HG02870 (cell line): ENCODE measurements at regions not wholly inside any gene's neighbourhood (a gene's known extent, or its start where the extent isn't known, plus 50 kb on each side); places are given as distances from the start of the nearest gene placed in this dataset.
"Not testable (repeated sequence)": the region's sequence is repeated elsewhere in the genome, so short reads cannot be mapped to it uniquely, and the experiment has no call there.

Experiments
- ATAC-seq: cut with Tn5 transposase; IDR thresholded peaks from one replicate; pipeline ENCODE4 v1.9.1; 2021; ENCODE audit warnings: mild to moderate bottlenecking, moderate library complexity; ENCODE audit not compliant: unreplicated experiment

GRCh38 chr1:55896210-55896609 lies 681.0 kb upstream of the USP24 start:
- ATAC-seq, result no peak

DNA sequence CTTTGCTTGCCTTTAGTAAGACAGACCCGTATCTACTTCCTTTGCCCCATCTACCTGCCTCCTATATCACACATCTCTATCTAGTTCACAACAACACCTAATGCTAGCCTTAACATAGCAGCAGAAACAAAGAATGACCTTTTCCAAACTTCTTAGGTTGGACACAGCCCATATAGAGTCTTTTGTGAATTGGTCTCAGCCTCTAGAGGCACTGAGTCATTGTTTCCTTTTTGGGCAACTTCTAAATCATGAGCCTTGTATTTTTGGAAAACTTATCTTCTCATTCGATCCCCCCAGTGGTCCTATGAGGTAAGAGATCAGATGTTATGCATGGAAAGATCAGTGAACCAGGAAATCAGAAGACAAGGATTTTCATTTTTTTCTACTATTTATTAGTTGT lies 679.4 kb upstream of the USP24 start:
- no peak for ATAC-seq

DNA sequence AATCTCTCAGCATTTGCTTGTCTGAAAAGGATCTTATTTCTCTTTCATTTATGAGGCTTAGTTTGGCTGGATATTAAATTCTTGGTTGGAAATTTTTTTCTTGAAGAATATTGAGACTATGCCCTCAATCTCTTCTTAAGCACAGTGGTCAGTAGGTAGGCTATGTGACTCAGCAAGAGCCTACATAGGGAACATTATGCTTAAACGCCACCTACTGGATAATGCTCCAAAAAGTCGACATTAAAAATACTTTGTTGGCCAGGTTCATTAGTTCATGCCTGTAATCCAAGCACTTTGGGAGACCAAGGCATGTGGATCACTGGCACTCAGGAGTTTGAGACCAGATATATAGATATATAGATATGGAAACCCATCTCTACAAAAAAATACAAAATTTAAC lies 678.0 kb upstream of the USP24 start:
- no peak for ATAC-seq

GRCh38 chr1:55888685-55889317 lies 673.6 kb upstream of the USP24 start:
- no peak for ATAC-seq

GRCh38 chr1:55886856-55887712 lies 671.9 kb upstream of the USP24 start:
- ATAC-seq, result no peak

DNA sequence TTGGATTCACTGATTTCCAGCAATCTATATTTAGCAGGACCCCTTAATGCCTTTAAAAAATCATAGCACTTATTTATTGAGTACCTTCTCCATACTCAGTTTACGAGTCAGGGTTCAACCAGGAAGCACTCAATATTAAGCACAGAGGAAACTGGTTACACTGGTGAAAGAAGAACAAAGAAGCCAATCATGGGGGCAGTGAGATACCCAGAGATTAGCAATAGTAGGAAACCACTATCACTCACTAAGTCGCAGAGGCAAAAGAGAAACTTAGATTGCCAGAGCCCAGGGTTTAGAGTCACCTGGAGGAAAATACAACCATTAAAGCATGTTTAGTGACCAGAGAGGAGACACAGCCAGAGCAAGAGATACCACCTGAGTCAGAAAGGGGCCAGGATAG lies 670.5 kb upstream of the USP24 start:
- ATAC-seq, result no peak

DNA sequence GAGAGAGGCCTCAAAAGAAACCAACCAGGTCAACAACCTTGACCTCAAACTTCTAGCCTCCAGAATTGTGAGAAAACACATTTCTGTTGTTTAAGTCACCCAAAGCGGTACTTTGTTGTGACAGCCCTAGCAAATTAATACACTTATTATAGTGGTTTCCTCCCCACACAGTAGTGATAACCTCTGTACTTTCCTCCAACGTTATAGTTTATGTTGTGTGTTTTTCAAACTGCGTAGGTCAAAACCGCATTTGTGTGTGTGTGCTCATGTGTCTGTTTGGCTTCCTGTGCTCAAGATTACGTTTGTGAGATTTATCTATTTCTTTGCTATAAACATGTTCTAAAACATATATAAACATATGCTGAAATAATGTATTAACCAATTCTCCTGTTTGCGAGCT lies 667.8 kb upstream of the USP24 start:
- ATAC-seq, result no peak

DNA sequence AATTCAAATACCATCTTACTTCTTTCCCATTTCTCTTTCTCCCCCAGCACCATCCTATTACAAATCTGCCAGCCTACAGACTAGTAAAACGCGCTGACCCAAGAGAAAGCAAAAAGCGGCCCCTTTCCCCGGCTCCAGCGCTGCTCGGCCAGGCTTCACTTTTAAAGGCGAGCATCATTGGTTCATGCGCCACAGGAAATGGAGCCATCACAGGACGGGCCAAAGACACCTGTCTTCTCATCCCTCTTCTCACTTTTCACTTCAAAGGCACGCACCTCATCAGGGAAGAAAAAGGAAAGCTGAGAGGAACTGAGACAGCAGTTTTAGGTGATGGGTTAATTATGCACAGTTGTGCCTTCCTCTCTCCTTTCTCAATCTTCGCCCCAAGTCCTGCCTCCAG lies 664.2 kb upstream of the USP24 start:
- no peak for ATAC-seq

GRCh38 chr1:55877437-55878232 lies 662.5 kb upstream of the USP24 start:
- no peak for ATAC-seq

GRCh38 chr1:55876276-55877060 lies 661.3 kb upstream of the USP24 start:
- no peak for ATAC-seq

GRCh38 chr1:55870106-55870505 lies 654.9 kb upstream of the USP24 start:
- ATAC-seq, result no peak

GRCh38 chr1:55869065-55869464 lies 653.9 kb upstream of the USP24 start:
- no peak for ATAC-seq

- ATAC-seq, result no peak
Measured at GRCh38 chr1:55868026-55868425, 652.9 kb upstream of the USP24 start.

GRCh38 chr1:55867304-55867843 lies 652.2 kb upstream of the USP24 start:
- no peak for ATAC-seq

DNA sequence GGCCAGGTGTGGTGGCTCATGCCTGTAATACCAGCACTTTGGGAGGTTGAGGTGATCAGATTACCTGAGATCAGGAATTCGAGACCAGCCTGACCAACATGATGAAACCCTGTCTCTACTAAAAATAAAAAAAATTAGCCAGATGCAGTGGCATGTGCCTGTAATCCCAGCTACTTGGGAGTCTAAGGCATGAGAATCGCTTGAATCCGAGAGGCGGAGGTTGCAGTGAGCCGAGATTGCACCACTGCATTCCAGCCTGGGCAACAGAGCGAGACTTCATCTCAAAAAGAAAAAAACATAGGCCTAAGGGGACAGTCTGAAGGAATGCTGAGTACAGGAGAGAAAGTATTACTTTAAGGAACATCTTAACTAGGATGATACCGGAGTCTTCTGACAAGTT lies 650.6 kb upstream of the USP24 start:
- not testable (repeated sequence) for ATAC-seq

GRCh38 chr1:55864251-55864650 lies 649.1 kb upstream of the USP24 start:
- no peak for ATAC-seq

DNA sequence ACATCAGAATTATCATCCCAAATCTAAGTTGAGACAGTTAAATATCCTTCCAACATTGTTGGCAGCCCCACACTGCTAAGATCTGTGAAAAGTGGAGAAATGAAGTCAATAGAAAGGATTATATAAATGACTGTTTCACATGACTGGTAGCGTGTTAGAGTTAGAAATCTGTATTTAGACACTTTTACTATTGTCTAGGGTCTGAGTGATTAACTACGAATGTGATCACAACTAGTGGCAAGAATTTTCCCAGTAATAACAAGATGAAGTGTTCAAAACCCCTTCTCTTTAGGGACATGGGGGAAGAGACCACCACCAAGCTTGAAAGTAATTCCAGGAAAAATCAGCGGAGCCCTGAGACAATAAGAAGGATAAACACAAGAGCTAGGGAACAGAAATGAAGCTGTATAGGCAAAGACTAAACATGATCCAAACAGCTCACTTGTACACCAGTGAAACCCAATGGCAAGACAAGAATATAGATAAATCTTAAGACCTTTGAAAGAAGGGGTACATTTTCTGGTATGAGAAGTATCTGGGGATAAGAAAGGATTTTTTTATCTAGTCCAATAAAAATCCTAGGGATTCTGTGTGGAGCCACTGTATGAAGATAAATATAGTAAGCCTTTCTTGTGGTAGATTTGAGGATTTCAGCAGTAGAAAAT lies 646.6 kb upstream of the USP24 start:
- no peak for ATAC-seq

DNA sequence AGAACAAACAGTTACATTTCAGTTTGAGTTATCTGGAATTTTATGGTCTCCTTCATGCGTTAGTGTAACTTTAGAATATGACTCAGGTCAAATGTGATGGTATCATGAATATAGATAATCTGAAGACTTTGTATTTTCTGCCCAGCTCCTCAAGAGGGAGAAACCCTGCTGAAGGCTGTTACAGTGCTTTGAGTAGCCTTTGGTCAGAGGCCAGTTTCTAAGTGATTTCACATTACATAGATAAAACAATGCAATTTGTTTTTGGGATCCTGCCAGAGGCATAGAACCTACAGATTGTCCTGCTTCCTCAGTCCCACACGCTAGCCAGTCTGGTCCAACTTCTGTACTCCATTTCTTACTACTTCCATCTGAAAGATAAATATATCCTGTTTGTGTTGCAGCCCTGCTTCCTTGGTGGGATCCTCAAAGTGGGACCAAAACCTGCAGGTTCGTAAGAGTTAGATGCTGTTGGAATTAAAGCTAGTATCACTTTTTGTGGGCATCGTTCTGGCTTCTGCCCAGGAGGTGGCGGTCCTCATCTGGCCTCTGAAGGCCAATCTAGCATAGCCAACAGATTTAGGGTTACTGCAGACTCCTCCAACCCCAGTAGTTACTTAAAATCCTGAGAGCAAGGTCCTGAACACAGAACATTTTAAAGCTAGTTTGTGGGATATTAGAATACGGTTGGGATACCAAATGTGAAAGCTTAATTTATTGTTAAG lies 645.8 kb upstream of the USP24 start:
- ATAC-seq, result no peak

GRCh38 chr1:55860326-55860725 lies 645.2 kb upstream of the USP24 start:
- no peak for ATAC-seq
